Activated CD4-positive, alpha-beta T cell treated with anti-CD3 and anti-CD28 coated beads, Interleukin-2, amount 50 U/mL, for 24 hours (primary cell): ENCODE measurements at regions not wholly inside any gene's neighbourhood (a gene's known extent, or its start where the extent isn't known, plus 50 kb on each side); places are given as distances from the start of the nearest gene placed in this dataset.

ENCODE experiments used
- DNase-seq, 2 donors: peaks; one replicate each; pipeline ENCODE4 v3.0.0-alpha.2; 2020; ENCODE audit warnings: low read depth in 1 of 2, low spot score in 1 of 2

DNA sequence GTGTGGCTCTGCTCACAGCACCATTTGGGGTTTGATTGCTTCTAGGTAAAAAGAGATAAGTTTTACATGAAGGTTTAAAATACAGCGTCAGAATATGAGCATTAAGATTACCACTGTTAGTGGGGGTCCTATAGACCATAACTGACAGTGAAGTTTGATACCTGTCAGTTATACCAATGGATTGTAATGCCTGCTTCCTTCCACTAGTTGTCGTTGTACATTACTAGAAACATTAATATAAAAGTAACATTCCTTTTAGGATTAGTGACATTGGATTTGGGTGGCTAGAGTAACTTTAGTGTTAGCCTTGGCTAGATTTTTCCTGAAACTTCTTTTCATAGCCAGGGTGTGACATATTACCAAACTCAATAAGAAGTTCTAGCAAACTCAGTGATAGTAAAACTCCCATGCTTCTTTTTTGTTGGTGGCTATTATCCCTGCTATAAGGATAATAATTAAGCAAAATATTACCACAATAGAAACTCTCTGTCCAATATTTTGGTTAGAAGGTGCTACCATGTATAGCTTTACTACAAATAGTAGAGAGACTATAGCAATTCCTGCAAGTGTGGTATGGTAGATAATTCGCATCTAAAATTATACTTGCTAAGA, 57.1 kb downstream of the FAM181B start:
- no peak for DNase-seq

DNA sequence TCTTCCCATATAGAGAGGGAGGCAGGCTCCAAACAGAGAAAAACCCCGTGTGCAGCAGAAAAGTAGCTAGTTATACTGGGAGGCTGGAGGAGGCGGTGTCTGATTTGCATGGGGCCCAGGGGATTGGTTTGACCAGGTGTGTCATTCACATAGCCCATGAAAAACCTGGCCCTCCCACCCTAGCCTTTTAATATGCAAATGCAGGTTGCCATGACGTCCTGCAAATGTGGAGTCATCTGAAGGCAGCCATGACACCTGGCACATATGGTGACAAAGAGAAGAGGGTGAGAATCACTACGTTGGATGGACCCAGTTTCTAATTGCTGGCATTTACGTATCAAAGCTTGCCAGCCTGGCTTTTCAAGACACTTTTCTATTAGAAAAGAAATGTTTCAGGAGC, 57.8 kb downstream of the FAM181B start:
- DNase-seq = no peak

DNA sequence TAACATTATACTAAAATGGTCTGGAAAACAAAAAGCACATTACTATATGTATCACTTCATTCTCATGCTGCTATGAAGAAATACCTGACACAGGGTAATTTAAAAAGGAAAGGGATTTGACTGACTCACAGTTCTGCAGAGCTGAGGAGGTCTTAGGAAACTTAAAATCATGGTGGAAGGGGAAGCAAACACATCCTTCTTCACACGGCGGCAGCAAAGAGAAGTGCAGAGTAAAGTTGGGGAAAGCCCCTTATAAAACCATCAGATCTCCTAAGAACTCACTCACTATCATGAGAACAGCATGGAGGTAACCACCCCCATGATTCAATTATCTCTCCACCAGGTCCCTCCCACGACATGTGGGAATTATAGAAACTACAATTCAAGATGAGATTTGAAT, 60.0 kb downstream of the FAM181B start:
- no peak for DNase-seq

DNA sequence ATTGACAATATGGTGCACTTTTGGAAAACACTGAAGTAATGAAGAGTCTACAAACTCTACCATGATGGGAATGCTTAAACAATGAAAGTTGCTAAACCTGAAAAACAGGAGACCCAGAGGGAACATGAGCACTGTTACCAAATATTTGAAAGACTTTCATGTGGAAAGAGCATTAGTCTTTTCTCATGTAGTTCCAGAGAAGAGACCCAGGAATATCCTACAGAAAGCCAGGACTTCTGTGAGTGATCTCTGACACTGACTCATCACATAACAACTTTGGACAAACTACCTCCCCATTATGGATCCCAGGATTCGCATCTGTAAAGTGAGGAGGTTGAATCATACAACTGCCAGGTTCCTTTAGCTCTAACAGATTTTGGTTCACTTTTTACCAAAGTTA, 62.2 kb downstream of the FAM181B start:
- DNase-seq = no peak

DNA sequence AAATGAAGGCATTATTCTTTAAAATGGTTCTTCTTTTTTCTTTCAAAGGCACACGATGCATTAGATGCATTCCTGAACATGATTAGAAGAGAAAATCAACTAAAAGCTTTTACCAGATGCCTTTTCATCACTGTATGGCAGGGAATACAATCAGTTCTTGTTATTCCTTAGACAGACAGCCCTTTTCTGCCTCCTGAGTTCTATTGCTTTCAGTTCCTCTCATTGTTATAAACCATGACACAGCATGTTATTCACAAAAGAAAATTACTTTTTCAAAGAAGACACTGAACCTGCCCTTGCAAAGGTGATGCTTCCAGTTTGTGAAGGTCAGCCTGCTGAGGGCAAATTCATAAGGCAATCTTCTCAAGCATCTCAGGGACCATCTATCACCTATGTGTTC, 70.1 kb downstream of the FAM181B start:
- DNase-seq = no peak

DNA sequence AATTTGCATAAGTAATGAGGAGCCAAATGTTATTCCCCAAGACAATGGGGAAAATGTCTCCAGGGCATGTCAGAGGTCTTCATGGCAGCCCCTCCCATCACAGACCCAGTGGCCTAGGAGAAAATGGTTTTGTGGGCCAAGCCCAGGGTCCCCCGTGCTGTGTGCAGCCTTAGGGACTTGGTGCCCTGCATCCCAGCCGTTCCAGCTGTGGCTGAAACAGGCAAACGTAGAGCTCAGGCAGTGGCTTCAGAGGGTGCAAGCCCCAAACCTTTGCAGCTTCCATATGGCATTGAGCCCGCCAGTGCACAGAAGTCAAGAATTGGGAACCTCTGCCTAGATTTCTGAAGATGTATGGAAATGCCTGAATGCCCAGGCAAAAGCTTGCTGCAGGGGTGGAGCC, 79.9 kb downstream of the FAM181B start:
- DNase-seq = no peak

DNA sequence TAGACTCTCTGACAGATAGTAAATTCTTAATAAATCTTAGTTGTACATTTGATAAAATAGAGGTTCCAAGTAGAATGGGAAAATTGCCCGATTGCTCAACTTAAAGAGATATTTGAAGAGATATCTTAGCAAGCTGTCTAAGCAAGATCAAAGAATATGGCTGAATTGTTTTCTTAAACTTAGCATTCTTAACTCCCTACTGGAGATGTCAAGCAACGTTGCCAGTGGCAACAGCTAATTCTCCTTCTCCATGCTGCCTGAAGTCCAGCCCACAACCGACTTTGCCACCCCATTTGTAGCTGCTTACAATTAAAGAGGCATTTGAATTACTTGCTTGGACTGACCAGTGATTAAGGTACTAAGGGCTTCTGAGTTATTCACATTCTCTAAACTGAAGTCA, 94.4 kb downstream of the FAM181B start:
- DNase-seq = no peak

DNA sequence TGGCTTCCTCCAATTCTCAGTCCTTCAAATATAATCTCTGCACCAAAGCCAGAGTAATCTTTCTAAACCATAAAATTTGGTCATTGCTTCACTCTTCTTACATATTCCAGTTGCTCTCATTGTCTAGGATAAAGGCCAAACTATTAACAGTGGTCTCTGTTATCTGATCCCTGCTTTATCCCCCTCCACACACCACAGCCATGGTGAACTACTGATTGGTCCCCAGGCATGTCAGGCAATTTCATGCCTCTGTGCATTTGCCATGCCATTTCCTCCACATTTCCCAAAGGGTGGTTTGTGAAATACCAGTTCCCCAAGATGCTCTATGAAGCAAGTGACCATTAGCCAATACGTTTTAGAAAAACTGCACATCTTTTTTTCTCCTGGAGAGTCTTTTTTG, 97.0 kb downstream of the FAM181B start:
- no peak for DNase-seq

DNA sequence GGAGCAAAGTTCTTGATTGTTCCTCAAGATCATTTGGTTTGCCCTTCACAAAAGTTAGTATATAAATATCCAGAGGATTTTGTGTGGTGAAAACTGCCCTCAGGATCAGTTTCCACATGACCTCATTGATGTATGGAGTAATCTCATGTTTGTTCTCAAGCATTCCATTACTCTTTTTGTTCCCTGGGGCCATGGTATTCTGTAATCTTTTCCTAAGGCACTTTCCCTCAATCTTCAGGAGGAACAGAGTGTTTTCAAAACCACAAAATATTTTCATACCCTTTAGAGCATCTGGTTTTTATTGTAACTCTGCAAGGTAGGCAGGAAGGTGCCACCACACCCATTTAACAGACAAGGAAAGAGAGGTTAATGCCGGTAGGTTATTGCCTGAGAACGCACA, 99.6 kb downstream of the FAM181B start:
- DNase-seq = no peak

DNA sequence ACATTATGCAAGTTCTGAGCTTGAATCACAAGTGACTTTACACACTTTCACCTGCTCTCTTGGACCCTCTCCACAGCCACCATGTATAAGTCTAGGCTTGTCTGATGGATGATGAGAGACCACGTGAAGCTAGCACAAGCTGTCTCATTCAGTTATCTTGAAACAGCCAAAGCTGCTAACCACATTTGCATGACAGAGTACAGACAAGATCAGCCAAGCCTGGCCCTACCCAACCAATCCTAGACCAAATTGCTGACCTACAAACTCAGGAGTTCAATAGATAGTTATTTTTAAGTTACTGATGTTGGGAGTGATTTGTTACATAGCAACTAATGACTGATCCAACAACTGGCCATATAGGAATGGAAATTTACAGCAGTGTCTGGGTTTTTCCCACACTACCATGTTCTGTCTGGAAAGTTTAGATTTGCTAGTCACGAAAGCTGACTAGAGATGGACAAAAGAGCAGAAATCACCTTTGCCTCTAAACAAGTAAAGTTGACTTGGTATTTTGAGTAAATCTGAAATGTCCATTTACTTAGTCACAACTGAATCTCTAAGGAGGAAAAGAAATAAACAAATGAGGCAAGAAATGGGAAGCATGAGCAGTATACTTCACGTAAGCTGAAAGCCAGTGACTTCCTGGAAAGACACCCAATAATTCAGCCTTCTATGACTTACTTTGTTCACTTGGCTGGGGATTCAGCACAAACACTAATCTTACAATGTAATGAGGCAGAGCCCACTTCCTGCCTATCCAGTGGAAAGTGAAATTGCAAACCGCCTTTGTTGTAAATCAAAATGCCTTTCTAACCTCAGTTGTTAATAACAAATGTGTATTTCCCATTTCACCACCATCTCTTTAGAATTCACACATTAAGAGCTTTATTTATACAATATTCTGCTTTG, 101.7 kb downstream of the FAM181B start:
- no peak for DNase-seq

DNA sequence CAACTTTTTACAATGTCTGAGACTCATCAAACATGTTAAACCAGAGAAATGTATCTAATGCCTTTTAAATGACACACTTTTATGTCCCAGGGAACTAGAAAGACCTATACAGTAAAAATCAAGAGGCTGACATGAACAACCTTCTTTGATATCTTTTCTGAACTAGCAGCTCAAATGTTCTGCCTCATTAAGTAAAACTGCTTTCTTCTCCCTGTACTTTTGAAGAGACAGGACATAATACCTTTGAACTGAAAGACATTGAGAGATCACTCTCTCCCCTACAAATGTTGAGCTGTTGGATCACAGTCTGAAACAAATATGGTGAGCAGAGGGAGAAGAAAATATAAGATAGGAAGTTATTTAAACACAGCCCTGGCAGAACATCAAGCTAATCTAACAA, 123.0 kb downstream of the FAM181B start:
- no peak for DNase-seq

DNA sequence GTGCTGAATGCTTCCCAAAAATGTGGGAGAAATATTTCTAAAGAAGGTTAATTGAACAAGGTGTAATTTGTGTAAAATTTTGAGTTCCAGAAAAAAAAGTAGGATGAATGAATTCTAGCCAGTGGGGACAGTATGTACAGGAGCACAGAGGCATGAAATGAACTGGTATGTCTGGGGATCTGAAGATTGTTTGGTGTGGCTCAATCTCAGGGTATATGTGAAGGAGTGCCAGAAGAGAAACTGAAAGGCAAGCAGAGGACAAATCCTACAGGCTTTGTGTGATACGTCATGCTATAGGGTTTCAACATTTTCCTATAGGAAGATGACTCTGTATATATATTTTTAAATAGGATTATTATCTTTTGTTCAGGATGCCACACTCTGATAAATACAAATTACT, 126.9 kb downstream of the FAM181B start:
- DNase-seq = no peak

DNA sequence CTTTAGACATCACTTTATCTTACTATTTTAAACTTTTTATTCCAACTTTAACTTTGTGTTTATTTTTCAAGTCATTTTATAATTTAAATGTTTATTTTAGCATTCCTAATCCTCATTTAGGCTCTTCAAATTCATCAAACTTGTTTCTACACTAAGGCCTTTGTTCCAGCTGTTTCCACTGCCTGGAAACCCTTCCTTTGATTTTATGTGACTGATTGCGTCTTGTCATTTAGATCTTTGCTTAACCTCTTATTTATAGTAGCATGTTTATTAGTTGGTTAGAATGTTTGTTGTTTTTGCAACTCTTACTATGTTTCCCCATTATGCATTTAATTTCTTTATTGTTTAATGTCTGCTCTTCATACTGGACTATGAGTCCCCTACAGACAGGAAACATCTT, 132.0 kb downstream of the FAM181B start:
- DNase-seq = no peak

DNA sequence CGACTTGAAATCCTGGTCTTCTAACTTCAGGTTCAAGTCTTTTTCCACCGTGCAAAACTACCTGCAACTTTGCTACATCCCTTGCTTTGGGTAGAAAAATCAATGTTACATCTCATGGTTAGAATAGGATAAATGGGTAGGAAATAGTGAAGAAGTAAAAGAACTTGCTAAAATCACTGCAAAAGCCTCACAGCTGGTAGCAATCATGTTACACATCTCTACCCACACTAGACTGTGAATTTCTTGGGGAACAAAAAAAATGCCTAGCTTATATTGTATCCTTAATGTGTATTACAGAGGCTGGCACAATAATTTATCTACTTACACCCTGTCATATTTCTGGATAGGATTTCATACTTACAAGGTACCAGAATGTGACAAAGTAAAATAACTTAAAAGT, 133.8 kb downstream of the FAM181B start:
- DNase-seq = no peak

DNA sequence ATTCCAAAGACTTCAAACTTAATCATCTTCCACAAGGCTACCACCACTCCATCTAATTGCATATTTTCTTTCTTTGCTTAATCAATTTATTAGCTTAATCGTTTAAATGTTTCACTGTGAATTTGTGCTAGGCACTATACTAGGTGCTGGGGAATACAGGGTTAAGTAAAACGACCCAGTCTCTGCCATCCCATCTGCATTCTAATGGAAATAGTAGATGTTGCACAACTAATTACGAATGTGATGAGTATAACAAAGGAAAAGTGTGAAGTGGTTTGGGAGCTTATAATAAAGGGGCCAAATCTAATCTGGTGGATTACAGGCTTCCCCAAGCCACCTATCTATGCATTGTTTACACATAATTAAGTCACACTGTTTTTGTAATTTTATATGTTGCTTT, 147.1 kb downstream of the FAM181B start:
- DNase-seq = no peak

DNA sequence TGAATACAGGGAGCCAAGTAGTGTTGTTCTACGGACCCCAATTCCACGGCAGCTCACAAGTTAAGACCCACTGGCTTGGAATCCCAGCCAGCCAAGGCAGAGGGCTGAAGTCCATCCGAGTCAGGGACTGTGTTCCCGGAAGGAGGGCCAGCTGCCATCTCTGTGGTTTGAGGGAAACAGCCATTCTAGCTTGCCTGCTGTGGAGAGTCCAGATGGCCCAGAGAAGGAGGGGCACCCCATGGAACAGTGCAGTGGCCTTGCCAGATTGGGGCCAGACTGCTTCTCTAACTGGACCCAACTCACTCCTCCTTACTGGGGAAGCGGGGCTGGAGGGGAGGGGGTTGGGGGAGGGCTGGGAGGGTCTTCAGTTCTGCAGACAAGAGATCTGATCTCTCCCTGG, 156.4 kb downstream of the FAM181B start:
- DNase-seq = no peak

DNA sequence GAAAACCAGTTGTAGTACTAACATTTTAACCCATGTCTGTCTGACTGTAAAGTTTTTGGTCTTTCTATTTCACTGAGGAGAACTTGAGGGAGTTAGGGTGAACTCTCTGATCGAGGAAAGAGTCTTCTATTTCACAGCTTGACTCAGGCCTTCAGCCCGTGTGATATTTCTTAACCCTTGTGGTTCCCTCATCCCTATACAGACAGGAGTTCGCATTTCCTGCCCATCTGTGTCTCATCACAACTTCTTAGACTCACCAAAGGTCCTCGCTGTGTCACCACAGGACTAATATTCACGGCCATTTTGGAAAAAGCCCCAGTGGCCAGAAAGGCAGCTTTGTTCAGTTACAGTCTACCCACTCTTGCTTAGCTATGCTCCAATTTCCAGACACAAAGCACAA, 172.8 kb downstream of the FAM181B start:
- no peak for DNase-seq

DNA sequence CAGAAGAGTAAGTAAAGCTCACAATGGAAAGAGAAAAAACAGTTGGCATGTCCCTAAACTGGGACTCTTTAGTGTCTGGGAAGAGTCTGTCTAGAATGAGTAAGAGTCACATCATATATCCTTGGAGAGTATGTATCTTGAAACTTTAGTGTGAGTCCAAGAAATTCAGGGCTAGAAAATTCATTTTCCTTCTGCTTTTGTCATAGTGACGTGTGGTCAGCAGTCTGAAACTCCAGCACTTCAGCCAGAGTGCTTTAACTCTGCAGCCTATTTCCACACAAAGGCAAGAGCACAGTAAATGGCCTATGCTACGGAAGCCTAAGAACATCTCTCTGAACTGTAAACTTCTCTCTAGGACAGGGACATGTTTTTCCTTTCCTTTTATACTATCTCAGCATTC, 174.1 kb downstream of the FAM181B start:
- DNase-seq = no peak

DNA sequence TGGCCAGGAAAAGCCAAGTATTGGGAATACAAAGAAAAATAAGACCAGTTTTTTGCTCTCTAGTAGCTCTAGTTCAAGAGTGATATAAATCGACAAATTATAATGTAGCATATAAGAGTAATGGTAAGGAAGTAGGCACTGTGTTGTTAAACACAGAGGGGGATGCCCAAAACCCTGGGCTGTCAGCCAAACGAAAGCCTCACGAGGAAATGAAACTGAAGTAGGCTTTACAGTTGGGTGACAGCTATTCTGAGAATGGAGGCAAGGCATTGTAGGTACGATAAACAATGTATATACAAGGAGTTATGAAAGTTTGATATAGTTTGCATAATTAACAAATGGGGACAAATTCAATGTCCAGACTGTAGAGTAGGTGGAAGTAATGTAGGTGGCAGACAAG, 176.4 kb downstream of the FAM181B start:
- no peak for DNase-seq

DNA sequence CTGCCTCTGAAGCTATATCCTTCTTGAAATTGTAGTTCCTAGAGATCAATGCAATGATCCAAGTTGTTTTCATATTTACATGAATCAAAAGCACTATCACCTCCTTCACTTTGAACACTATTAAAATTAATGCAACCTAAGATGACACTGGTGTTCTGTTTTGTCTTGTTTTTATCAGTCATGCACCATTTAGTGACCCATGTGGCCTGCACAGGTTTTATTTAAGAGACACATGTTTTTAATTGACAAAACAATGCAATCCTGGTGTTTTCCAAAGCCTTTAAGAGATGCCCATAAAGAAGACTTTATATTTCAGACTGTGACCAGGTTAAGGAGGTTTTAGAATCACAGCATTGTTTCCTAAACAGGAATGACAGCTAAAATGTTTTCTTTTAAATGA, 177.5 kb downstream of the FAM181B start:
- no peak for DNase-seq

DNA sequence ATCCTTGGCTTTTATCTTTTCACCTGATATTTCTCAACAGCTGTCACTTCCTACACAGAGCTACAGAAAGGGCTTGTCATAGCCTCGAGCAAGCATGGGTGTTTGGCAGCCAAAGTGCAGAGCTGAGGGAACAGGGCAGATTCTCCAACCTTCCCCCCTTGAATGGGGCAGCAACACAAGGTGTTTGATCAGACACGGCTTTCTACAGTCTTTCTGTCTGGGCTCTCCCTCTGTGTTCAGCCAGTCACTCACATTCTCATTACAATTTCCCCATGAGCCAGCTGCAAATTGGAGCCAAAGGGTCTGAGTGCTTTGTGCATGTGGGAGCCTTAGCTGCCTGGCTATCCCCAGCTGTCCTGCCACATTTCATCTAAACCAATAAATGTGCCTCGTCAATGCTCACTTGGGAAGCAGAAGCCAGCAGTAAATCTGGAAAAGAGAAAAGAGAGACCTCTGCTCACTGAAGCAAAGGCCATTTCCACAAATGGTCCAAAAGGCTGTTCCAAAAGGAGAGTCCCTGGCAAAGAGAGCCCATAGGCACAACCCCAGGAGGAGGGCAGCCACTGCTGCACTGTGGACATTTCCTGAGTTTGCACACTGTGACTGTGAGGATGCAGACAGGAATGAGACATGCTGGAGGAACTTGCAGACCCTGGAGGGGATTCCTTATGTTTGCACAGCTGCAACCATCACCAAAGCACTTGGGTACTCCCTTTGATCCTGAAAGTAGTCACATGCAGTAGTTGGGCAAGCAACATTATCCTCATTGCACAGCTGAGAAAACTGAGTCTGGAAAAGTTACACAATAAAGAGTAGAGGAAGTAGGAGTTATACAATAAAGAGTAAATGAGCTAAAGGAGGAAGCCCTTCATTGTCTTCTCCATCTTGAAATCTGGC, 186.8 kb downstream of the FAM181B start:
- no peak for DNase-seq

DNA sequence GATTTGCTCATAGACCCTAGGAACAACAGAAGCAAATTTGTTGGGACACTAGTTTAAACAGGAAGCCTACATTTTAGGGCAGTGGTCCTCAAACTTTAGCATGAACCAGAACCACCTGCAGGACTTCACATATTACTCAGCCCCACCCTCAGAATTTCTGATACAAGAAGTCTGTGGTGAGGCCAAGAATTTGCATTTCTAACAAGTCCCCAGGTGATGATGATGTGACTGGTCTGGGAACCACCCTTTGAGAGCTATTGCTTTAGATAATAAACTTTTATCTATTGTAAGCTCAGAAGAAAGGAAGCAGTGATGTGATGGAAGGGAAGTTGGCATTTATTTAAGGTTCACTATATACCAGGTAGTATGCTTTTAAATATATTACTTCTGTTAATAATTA, 194.0 kb downstream of the FAM181B start:
- DNase-seq = no peak
